SJCRH30 (cell line): ENCODE measurements at regions not wholly inside any gene's neighbourhood (a gene's known extent, or its start where the extent isn't known, plus 50 kb on each side); places are given as distances from the start of the nearest gene placed in this dataset.
"Not testable (repeated sequence)": the region's sequence is repeated elsewhere in the genome, so short reads cannot be mapped to it uniquely, and the experiment has no call there.

Experiments
- DNase-seq, 2 experiments: peaks; one replicate each; pipeline ENCODE4 v3.0.0-alpha.2; 2015 to 2020
- H3K27ac ChIP-seq: fragments of 250-450 bp; sonication (Bioruptor Pico); 2 replicates; pipeline ENCODE4 v1.5.1; 2020; ENCODE audit warnings: mild to moderate bottlenecking, moderate library complexity
- H3K27me3 ChIP-seq: fragments of 250-450 bp; sonication (Bioruptor Pico); 2 replicates; pipeline ENCODE4 v1.5.1; 2020; ENCODE audit warnings: mild to moderate bottlenecking, moderate library complexity
- H3K36me3 ChIP-seq: fragments of 250-450 bp; sonication (Bioruptor Pico); 2 replicates; pipeline ENCODE4 v1.5.1; 2020; ENCODE audit warnings: mild to moderate bottlenecking, moderate library complexity
- H3K4me1 ChIP-seq: fragments of 250-450 bp; sonication (Bioruptor Pico); 2 replicates; pipeline ENCODE4 v1.5.1; 2020; ENCODE audit warnings: mild to moderate bottlenecking, moderate library complexity
- H3K4me3 ChIP-seq: fragments of 250-450 bp; sonication (Bioruptor Pico); 2 replicates; pipeline ENCODE4 v1.5.1; 2020; ENCODE audit warnings: mild to moderate bottlenecking, moderate library complexity
- H3K9me3 ChIP-seq: fragments of 250-450 bp; sonication (Bioruptor Pico); replicated peaks from 2 replicates; pipeline ENCODE4 v1.5.1; 2020; ENCODE audit warnings: mild to moderate bottlenecking, moderate library complexity

- Histone ChIP-seq H3K36me3 (no peaks in the 10 kb centered on the region), H3K9me3 (no peaks in the 10 kb centered on the region), H3K4me1 (no peaks in the 10 kb centered on the region), H3K27me3 (no peaks in the 10 kb centered on the region), H3K27ac (no peak overlapping the region), H3K4me3 (no peak overlapping the region)
- no peak for DNase-seq
Measured at GRCh38 chr5:88051148-88051547, 217.5 kb downstream of the TMEM161B start.

- Histone ChIP-seq H3K9me3 (no peaks in the 10 kb centered on the region), H3K27me3 (no peaks in the 10 kb centered on the region), H3K27ac (no peak overlapping the region), H3K4me1 (no peaks in the 10 kb centered on the region), H3K4me3 (no peak overlapping the region), H3K36me3 (no peaks in the 10 kb centered on the region)
- DNase-seq: no peak
Measured at GRCh38 chr5:88049737-88050136, 218.9 kb downstream of the TMEM161B start.

GRCh38 chr5:88049156-88049555 is 219.5 kb downstream of the TMEM161B start:
- no peak for DNase-seq
- Histone ChIP-seq H3K4me3 (no peak overlapping the region), H3K27ac (no peak overlapping the region), H3K9me3 (no peaks in the 10 kb centered on the region), H3K27me3 (no peaks in the 10 kb centered on the region), H3K4me1 (no peaks in the 10 kb centered on the region), H3K36me3 (no peaks in the 10 kb centered on the region)

GRCh38 chr5:88045931-88046461 is 222.6 kb downstream of the TMEM161B start:
- Histone ChIP-seq H3K27ac (no peak overlapping the region), H3K4me1 (no peaks in the 10 kb centered on the region), H3K36me3 (no peaks in the 10 kb centered on the region), H3K27me3 (no peaks in the 10 kb centered on the region), H3K4me3 (no peak overlapping the region), H3K9me3 (no peaks in the 10 kb centered on the region)
- no peak for DNase-seq

- Histone ChIP-seq H3K4me1 (no peaks in the 10 kb centered on the region), H3K27ac (no peak overlapping the region), H3K9me3 (no peaks in the 10 kb centered on the region), H3K36me3 (no peaks in the 10 kb centered on the region), H3K27me3 (no peaks in the 10 kb centered on the region), H3K4me3 (no peak overlapping the region)
- DNase-seq: no peak
Measured at GRCh38 chr5:88045165-88045564, 223.5 kb downstream of the TMEM161B start.

GRCh38 chr5:88034520-88034919 is 234.1 kb downstream of the TMEM161B start:
- Histone ChIP-seq H3K27me3 (no peaks in the 10 kb centered on the region), H3K36me3 (no peaks in the 10 kb centered on the region), H3K4me1 (no peaks in the 10 kb centered on the region), H3K4me3 (no peak overlapping the region), H3K9me3 (no peaks in the 10 kb centered on the region), H3K27ac (no peak overlapping the region)
- no peak for DNase-seq

GRCh38 chr5:88033191-88033590 is 235.5 kb downstream of the TMEM161B start:
- Histone ChIP-seq H3K27ac (no peak overlapping the region), H3K4me1 (no peaks in the 10 kb centered on the region), H3K27me3 (no peaks in the 10 kb centered on the region), H3K9me3 (no peaks in the 10 kb centered on the region), H3K4me3 (no peak overlapping the region), H3K36me3 (no peaks in the 10 kb centered on the region)
- no peak for DNase-seq

- Histone ChIP-seq H3K4me1 (no peaks in the 10 kb centered on the region), H3K4me3 (no peak overlapping the region), H3K27me3 (no peaks in the 10 kb centered on the region), H3K9me3 (no peaks in the 10 kb centered on the region), H3K36me3 (no peaks in the 10 kb centered on the region), H3K27ac (no peak overlapping the region)
- DNase-seq: no peak
Measured at GRCh38 chr5:88029011-88029410, 239.6 kb downstream of the TMEM161B start.

- no peaks in the 10 kb centered on the region for H3K36me3 ChIP-seq
- no peaks in the 10 kb centered on the region for H3K9me3 ChIP-seq
- no peaks in the 10 kb centered on the region for H3K27me3 ChIP-seq
- no peak overlapping the region for H3K27ac ChIP-seq
- DNase-seq: no peak
- H3K4me3 ChIP-seq: no peak overlapping the region
- no peaks in the 10 kb centered on the region for H3K4me1 ChIP-seq
Measured at GRCh38 chr5:88021141-88021540, 247.5 kb downstream of the TMEM161B start.

GRCh38 chr5:88014984-88015383 is 253.7 kb downstream of the TMEM161B start:
- H3K27me3 ChIP-seq, H3K4me3 ChIP-seq, DNase-seq, H3K36me3 ChIP-seq, H3K4me1 ChIP-seq, H3K27ac ChIP-seq, H3K9me3 ChIP-seq: not testable (repeated sequence)

- H3K4me3 ChIP-seq: no peak overlapping the region
- H3K9me3 ChIP-seq: no peaks in the 10 kb centered on the region
- no peaks in the 10 kb centered on the region for H3K27me3 ChIP-seq
- H3K36me3 ChIP-seq: no peaks in the 10 kb centered on the region
- no peak for DNase-seq
- no peak overlapping the region for H3K27ac ChIP-seq
- H3K4me1 ChIP-seq: no peaks in the 10 kb centered on the region
Measured at GRCh38 chr5:88000877-88001276, 267.8 kb downstream of the TMEM161B start.

GRCh38 chr5:87997662-87998061 is 271.0 kb downstream of the TMEM161B start:
- Histone ChIP-seq H3K27ac (no peak overlapping the region), H3K27me3 (no peaks in the 10 kb centered on the region), H3K4me1 (no peaks in the 10 kb centered on the region), H3K36me3 (no peaks in the 10 kb centered on the region), H3K4me3 (no peak overlapping the region), H3K9me3 (no peaks in the 10 kb centered on the region)
- DNase-seq: no peak

- H3K9me3 ChIP-seq: no peaks in the 10 kb centered on the region
- no peaks in the 10 kb centered on the region for H3K4me1 ChIP-seq
- no peak overlapping the region for H3K4me3 ChIP-seq
- H3K27ac ChIP-seq: no peak overlapping the region
- no peaks in the 10 kb centered on the region for H3K27me3 ChIP-seq
- no peaks in the 10 kb centered on the region for H3K36me3 ChIP-seq
- no peak for DNase-seq
Measured at GRCh38 chr5:87966213-87966612, 302.4 kb downstream of the TMEM161B start.

- Histone ChIP-seq H3K4me3 (no peak overlapping the region), H3K4me1 (no peaks in the 10 kb centered on the region), H3K9me3 (no peaks in the 10 kb centered on the region), H3K27me3 (no peaks in the 10 kb centered on the region), H3K36me3 (no peaks in the 10 kb centered on the region), H3K27ac (no peak overlapping the region)
- DNase-seq: no peak
Measured at GRCh38 chr5:87954121-87954520, 314.5 kb downstream of the TMEM161B start.

GRCh38 chr5:87951661-87952060 is 317.0 kb downstream of the TMEM161B start:
- Histone ChIP-seq H3K4me3 (no peak overlapping the region), H3K36me3 (no peaks in the 10 kb centered on the region), H3K4me1 (no peaks in the 10 kb centered on the region), H3K9me3 (no peaks in the 10 kb centered on the region), H3K27me3 (no peaks in the 10 kb centered on the region), H3K27ac (no peak overlapping the region)
- no peak for DNase-seq

- H3K27me3 ChIP-seq: no peaks in the 10 kb centered on the region
- no peak overlapping the region for H3K4me3 ChIP-seq
- H3K27ac ChIP-seq: no peak overlapping the region
- no peaks in the 10 kb centered on the region for H3K4me1 ChIP-seq
- no peak for DNase-seq
- H3K36me3 ChIP-seq: no peaks in the 10 kb centered on the region
- no peaks in the 10 kb centered on the region for H3K9me3 ChIP-seq
Measured at GRCh38 chr5:87949676-87950631, 318.7 kb downstream of the TMEM161B start.
